Vagina (tissue), 2 donors: ENCODE measurements at regions not wholly inside any gene's neighbourhood (a gene's known extent, or its start where the extent isn't known, plus 50 kb on each side); places are given as distances from the start of the nearest gene placed in this dataset.

Source experiments
- DNase-seq, 2 donors: peaks; one replicate each; pipeline ENCODE4 v3.0.0-alpha.2; 2017; ENCODE audit errors: extremely low spot score in 2 of 2
- H3K27ac ChIP-seq: fragments of 200-600 bp; sonication (generic); one replicate; pipeline ENCODE4 v1.5.1; 2019
- H3K27me3 ChIP-seq: fragments of 200-600 bp; sonication (generic); one replicate; pipeline ENCODE4 v1.5.1; 2019
- H3K36me3 ChIP-seq, 2 donors: fragments of 200-600 bp; sonication (generic); one replicate each; pipeline ENCODE4 v1.5.1; 2017 to 2019
- H3K4me1 ChIP-seq: fragments of 200-600 bp; sonication (generic); one replicate; pipeline ENCODE4 v1.5.1; 2019
- H3K4me3 ChIP-seq, 2 donors: fragments of 200-600 bp; sonication (generic); 1 replicate in 1 of 2; 2 replicates in 1 of 2; pipeline ENCODE4 v1.5.1; 2016 to 2019
- H3K9me3 ChIP-seq: fragments of 200-600 bp; sonication (generic); one replicate; pipeline ENCODE4 v1.5.1; 2019
- CTCF ChIP-seq, 3 experiments: fragments of 450-650 bp in 2 of 3; fragments of 200-600 bp in 1 of 3; sonication (generic) in 1 of 3; IDR thresholded peaks; one replicate each; pipeline ENCODE4 v1.5.1; 2017 to 2019; ENCODE audit warnings: antibody characterized with exemption in 3 of 3, mild to moderate bottlenecking in 2 of 3, moderate library complexity in 2 of 3
- POLR2A ChIP-seq, 2 donors: fragments of 450-650 bp; IDR thresholded peaks; one replicate each; pipeline ENCODE4 v1.6.1; 2017; ENCODE audit warnings: antibody characterized with exemption in 2 of 2, mild to moderate bottlenecking in 2 of 2, moderate library complexity in 2 of 2
- POLR2AphosphoS5 ChIP-seq, 2 donors: sonication (generic); formaldehyde crosslinking; IDR thresholded peaks; one replicate each; pipeline ENCODE4 v1.9.0; 2017; ENCODE audit warnings: antibody characterized with exemption in 2 of 2, mild to moderate bottlenecking in 2 of 2, low read depth in 1 of 2; ENCODE audit not compliant: insufficient read depth in 1 of 2
- intact Hi-C: fragments of 100-400 bp; cut with DNase I; formaldehyde crosslinking; loops from one replicate; pipeline ENCODE4 v1.15.1; 2023

GRCh38 chr12:127613056-127613455 lies 653.9 kb upstream of the TMEM132C start:
- H3K4me3 ChIP-seq: no peak overlapping the region
- H3K27ac ChIP-seq: no peak overlapping the region
- no peaks in the 10 kb centered on the region for H3K27me3 ChIP-seq
- intact Hi-C loops: no loop called here
- no peak for DNase-seq
- H3K9me3 ChIP-seq: no peaks in the 10 kb centered on the region
- no peaks in the 10 kb centered on the region for H3K4me1 ChIP-seq
- TF ChIP-seq POLR2A (IDR thresholded peaks at IDR 0.05) (no peak), CTCF (IDR thresholded peaks at IDR 0.05) (no peak), POLR2AphosphoS5 (IDR thresholded peaks at IDR 0.05; ENCODE audit: insufficient read depth in 1 of 2, low read depth in 1 of 2) (no peak)
- H3K36me3 ChIP-seq: no peaks in the 10 kb centered on the region

- DNase-seq: no peak
- Histone ChIP-seq H3K27me3 (no peaks in the 10 kb centered on the region), H3K9me3 (no peaks in the 10 kb centered on the region), H3K4me1 (peaks cover 6% of the 10 kb centered on the region), H3K36me3 (no peaks in the 10 kb centered on the region), H3K27ac (no peak overlapping the region), H3K4me3 (no peak overlapping the region)
- intact Hi-C loops: no loop called here
- TF ChIP-seq POLR2AphosphoS5 (IDR thresholded peaks at IDR 0.05; ENCODE audit: insufficient read depth in 1 of 2, low read depth in 1 of 2) (no peak), POLR2A (IDR thresholded peaks at IDR 0.05) (no peak), CTCF (IDR thresholded peaks at IDR 0.05) (no peak)
Observed at GRCh38 chr12:127619869-127620734, 646.9 kb upstream of the TMEM132C start.

- peak overlapping the region; percentile 68 for H3K27ac ChIP-seq
- TF ChIP-seq POLR2AphosphoS5 (IDR thresholded peaks at IDR 0.05; ENCODE audit: insufficient read depth in 1 of 2, low read depth in 1 of 2) (no peak), CTCF (IDR thresholded peaks at IDR 0.05) (no peak), POLR2A (IDR thresholded peaks at IDR 0.05) (no peak)
- no peaks in the 10 kb centered on the region for H3K27me3 ChIP-seq
- no peaks in the 10 kb centered on the region for H3K9me3 ChIP-seq
- intact Hi-C loops: no loop called here
- H3K4me3 ChIP-seq: no peak overlapping the region
- DNase-seq: no peak
- peaks cover 6% of the 10 kb centered on the region for H3K4me1 ChIP-seq
- no peaks in the 10 kb centered on the region for H3K36me3 ChIP-seq
Observed at GRCh38 chr12:127620735-127621355, 646.1 kb upstream of the TMEM132C start.

GRCh38 chr12:127621366-127621765 lies 645.6 kb upstream of the TMEM132C start:
- H3K4me3 ChIP-seq: no peak overlapping the region
- H3K4me1 ChIP-seq: peaks cover 6% of the 10 kb centered on the region
- no peaks in the 10 kb centered on the region for H3K36me3 ChIP-seq
- H3K27ac ChIP-seq: peak overlapping the region; percentile 68
- H3K9me3 ChIP-seq: no peaks in the 10 kb centered on the region
- intact Hi-C loops: no loop called here
- no peaks in the 10 kb centered on the region for H3K27me3 ChIP-seq
- TF ChIP-seq CTCF (IDR thresholded peaks at IDR 0.05): no peak
- no peak for TF ChIP-seq POLR2AphosphoS5 (IDR thresholded peaks at IDR 0.05; ENCODE audit: insufficient read depth in 1 of 2, low read depth in 1 of 2)
- TF ChIP-seq POLR2A (IDR thresholded peaks at IDR 0.05): no peak
- no peak for DNase-seq

GRCh38 chr12:127623362-127623761 lies 643.6 kb upstream of the TMEM132C start:
- no peak overlapping the region for H3K27ac ChIP-seq
- DNase-seq: no peak
- intact Hi-C loops: no loop called here

More at GRCh38 chr12:127623362-127623761, 643.6 kb upstream of the TMEM132C start:
- H3K4me1 ChIP-seq: peaks cover 6% of the 10 kb centered on the region
- no peak for TF ChIP-seq POLR2A (IDR thresholded peaks at IDR 0.05)
- TF ChIP-seq POLR2AphosphoS5 (IDR thresholded peaks at IDR 0.05; ENCODE audit: insufficient read depth in 1 of 2, low read depth in 1 of 2): no peak
- TF ChIP-seq CTCF (IDR thresholded peaks at IDR 0.05): no peak
- no peak overlapping the region for H3K4me3 ChIP-seq
- H3K36me3 ChIP-seq: no peaks in the 10 kb centered on the region
- H3K27me3 ChIP-seq: no peaks in the 10 kb centered on the region
- H3K9me3 ChIP-seq: no peaks in the 10 kb centered on the region
